ENCODE measurements at regions not wholly inside any gene's neighbourhood (a gene's known extent, or its start where the extent isn't known, plus 50 kb on each side); places are given as distances from the start of the nearest gene placed in this dataset.

GRCh38 chr2:2823061-2823753 lies 492.1 kb upstream of the MYT1L start:
- DNase-seq, result no peak

- no peak for DNase-seq
These were observed 491.1 kb upstream of the MYT1L start for GRCh38 chr2:2822143-2822542.

GRCh38 chr2:2812648-2813047 lies 481.6 kb upstream of the MYT1L start:
- no peak for DNase-seq

GRCh38 chr2:2812117-2812516 lies 481.0 kb upstream of the MYT1L start:
- DNase-seq, result no peak

- no peak for DNase-seq
These were observed 479.4 kb upstream of the MYT1L start for GRCh38 chr2:2810504-2810903.

- DNase-seq, result no peak
These were observed 478.7 kb upstream of the MYT1L start for GRCh38 chr2:2809771-2810170.

GRCh38 chr2:2808551-2809058 lies 477.5 kb upstream of the MYT1L start:
- no peak for DNase-seq

- DNase-seq, result no peak
These were observed 475.6 kb upstream of the MYT1L start for GRCh38 chr2:2806711-2807110.

GRCh38 chr2:2805263-2805662 lies 474.2 kb upstream of the MYT1L start:
- DNase-seq, result no peak

- DNase-seq, result no peak
These were observed 473.5 kb upstream of the MYT1L start for GRCh38 chr2:2804528-2804927.

GRCh38 chr2:2801458-2801857 lies 470.4 kb upstream of the MYT1L start:
- DNase-seq, result no peak

GRCh38 chr2:2800697-2801096 lies 469.6 kb upstream of the MYT1L start:
- DNase-seq, result no peak

- DNase-seq, result no peak
These were observed 468.9 kb upstream of the MYT1L start for GRCh38 chr2:2800001-2800400.

GRCh38 chr2:2799151-2799697 lies 468.1 kb upstream of the MYT1L start:
- DNase-seq, result no peak

- no peak for DNase-seq
These were observed 467.3 kb upstream of the MYT1L start for GRCh38 chr2:2798337-2798736.

GRCh38 chr2:2797797-2798196 lies 466.7 kb upstream of the MYT1L start:
- no peak for DNase-seq

GRCh38 chr2:2796207-2796606 lies 465.1 kb upstream of the MYT1L start:
- no peak for DNase-seq

- DNase-seq, result no peak
These were observed 464.5 kb upstream of the MYT1L start for GRCh38 chr2:2795438-2796091.

- no peak for DNase-seq
These were observed 463.0 kb upstream of the MYT1L start for GRCh38 chr2:2793925-2794560.

GRCh38 chr2:2793514-2793913 lies 462.4 kb upstream of the MYT1L start:
- DNase-seq, result no peak

GRCh38 chr2:2791606-2792005 lies 460.5 kb upstream of the MYT1L start:
- no peak for DNase-seq

GRCh38 chr2:2791031-2791430 lies 460.0 kb upstream of the MYT1L start:
- DNase-seq, result no peak

GRCh38 chr2:2788076-2788475 lies 457.0 kb upstream of the MYT1L start:
- DNase-seq, result no peak

Data from NCI-H1105 (cell line).